NCI-H748 treated with DMSO at 0.1 percent for 48 hours (cell line): ENCODE measurements at regions not wholly inside any gene's neighbourhood (a gene's known extent, or its start where the extent isn't known, plus 50 kb on each side); places are given as distances from the start of the nearest gene placed in this dataset.

Experiments used
- DNase-seq: peaks from one replicate; lab custom pipeline; 2025; lab: John Stamatoyannopoulos, UW

GRCh38 chr7:41039981-41040380 lies 662.9 kb downstream of the INHBA start:
- DNase-seq: no peak

- DNase-seq: no peak
These were observed 663.4 kb downstream of the INHBA start for GRCh38 chr7:41039386-41039953.

GRCh38 chr7:41038211-41038610 lies 664.7 kb downstream of the INHBA start:
- no peak for DNase-seq

- no peak for DNase-seq
These were observed 665.2 kb downstream of the INHBA start for GRCh38 chr7:41037691-41038090.

GRCh38 chr7:41035794-41036193 lies 667.1 kb downstream of the INHBA start:
- no peak for DNase-seq

- no peak for DNase-seq
These were observed 669.4 kb downstream of the INHBA start for GRCh38 chr7:41033500-41033899.

- no peak for DNase-seq
These were observed 672.2 kb downstream of the INHBA start for GRCh38 chr7:41030673-41031072.

GRCh38 chr7:41029072-41029499 lies 673.8 kb downstream of the INHBA start:
- no peak for DNase-seq

- DNase-seq: no peak
These were observed 674.3 kb downstream of the INHBA start for GRCh38 chr7:41028580-41028979.

GRCh38 chr7:41027428-41028115 lies 675.3 kb downstream of the INHBA start:
- no peak for DNase-seq

GRCh38 chr7:41024126-41024525 lies 678.8 kb downstream of the INHBA start:
- DNase-seq: no peak

GRCh38 chr7:41020056-41020455 lies 682.8 kb downstream of the INHBA start:
- DNase-seq: no peak

- DNase-seq: no peak
These were observed 689.8 kb downstream of the INHBA start for GRCh38 chr7:41013117-41013516.

- no peak for DNase-seq
These were observed 690.8 kb downstream of the INHBA start for GRCh38 chr7:41012041-41012440.

- no peak for DNase-seq
These were observed 691.9 kb downstream of the INHBA start for GRCh38 chr7:41010967-41011366.

GRCh38 chr7:41010418-41010817 lies 692.5 kb downstream of the INHBA start:
- no peak for DNase-seq

GRCh38 chr7:41007811-41008210 lies 695.1 kb downstream of the INHBA start:
- DNase-seq: no peak

GRCh38 chr7:41007351-41007751 lies 695.5 kb downstream of the INHBA start:
- DNase-seq: no peak

GRCh38 chr7:41006306-41006995 lies 696.4 kb downstream of the INHBA start:
- no peak for DNase-seq

- no peak for DNase-seq
These were observed 697.5 kb downstream of the INHBA start for GRCh38 chr7:41005374-41005901.

- no peak for DNase-seq
These were observed 698.9 kb downstream of the INHBA start for GRCh38 chr7:41003977-41004376.

GRCh38 chr7:41003611-41003940 lies 699.3 kb downstream of the INHBA start:
- DNase-seq: no peak
